A172 (cell line): ENCODE measurements at regions not wholly inside any gene's neighbourhood (a gene's known extent, or its start where the extent isn't known, plus 50 kb on each side); places are given as distances from the start of the nearest gene placed in this dataset.
A peak's percentile ranks its signal among the peaks of the same experiment; 100 is the strongest.
"Not testable (repeated sequence)": the region's sequence is repeated elsewhere in the genome, so short reads cannot be mapped to it uniquely, and the experiment has no call there.

Source experiments
- DNase-seq: peaks from one replicate; pipeline ENCODE4 v3.0.0-alpha.2; 2015; ENCODE audit warnings: low spot score

DNA sequence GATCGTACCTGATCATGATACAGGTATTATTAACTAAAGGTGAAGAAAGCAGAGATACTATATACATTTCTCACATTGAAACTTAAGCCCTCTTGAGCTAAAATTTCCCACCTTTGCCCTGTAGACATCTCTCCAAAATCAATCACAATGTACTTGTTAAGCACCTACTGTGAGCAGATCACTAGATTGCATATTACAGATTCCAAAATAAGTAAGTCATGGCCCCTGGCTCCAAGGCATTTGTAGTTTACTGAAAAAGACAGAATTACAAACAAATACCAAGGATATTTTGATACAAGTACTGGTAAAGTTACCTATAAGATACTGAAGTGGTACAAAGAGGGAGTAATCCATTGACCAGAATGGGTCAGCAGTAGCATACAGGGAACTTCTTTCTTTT, 455.3 kb downstream of the STK39 start:
- no peak for DNase-seq

GRCh38 chr2:167790781-167791450, 456.5 kb downstream of the STK39 start:
- no peak for DNase-seq

- DNase-seq = no peak
Observed at GRCh38 chr2:167790189-167790588, 457.2 kb downstream of the STK39 start.

DNA sequence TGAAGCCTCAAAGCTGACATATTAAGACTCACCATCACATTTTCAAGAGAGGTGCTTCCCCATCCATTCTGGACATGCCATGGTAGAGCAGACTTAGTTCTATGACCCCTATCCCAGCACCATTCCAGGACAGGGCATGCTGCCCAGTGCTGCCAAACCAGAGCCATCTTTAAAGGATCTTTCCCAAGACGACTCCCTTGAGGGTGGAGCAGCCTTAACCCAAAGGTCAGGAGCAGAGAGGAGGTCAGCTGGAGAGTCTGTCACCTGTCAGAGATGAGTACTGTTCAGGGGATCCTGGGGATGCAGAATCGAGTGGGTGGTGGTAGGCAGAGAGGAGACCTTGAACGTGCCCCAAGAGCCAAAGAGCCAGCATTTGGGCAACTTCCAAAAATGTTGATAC, 459.8 kb downstream of the STK39 start:
- no peak for DNase-seq

GRCh38 chr2:167787021-167787420, 460.4 kb downstream of the STK39 start:
- DNase-seq = no peak

- DNase-seq = no peak
Observed at GRCh38 chr2:167785606-167786216, 461.7 kb downstream of the STK39 start.

GRCh38 chr2:167784084-167784425, 463.3 kb downstream of the STK39 start:
- no peak for DNase-seq

DNA sequence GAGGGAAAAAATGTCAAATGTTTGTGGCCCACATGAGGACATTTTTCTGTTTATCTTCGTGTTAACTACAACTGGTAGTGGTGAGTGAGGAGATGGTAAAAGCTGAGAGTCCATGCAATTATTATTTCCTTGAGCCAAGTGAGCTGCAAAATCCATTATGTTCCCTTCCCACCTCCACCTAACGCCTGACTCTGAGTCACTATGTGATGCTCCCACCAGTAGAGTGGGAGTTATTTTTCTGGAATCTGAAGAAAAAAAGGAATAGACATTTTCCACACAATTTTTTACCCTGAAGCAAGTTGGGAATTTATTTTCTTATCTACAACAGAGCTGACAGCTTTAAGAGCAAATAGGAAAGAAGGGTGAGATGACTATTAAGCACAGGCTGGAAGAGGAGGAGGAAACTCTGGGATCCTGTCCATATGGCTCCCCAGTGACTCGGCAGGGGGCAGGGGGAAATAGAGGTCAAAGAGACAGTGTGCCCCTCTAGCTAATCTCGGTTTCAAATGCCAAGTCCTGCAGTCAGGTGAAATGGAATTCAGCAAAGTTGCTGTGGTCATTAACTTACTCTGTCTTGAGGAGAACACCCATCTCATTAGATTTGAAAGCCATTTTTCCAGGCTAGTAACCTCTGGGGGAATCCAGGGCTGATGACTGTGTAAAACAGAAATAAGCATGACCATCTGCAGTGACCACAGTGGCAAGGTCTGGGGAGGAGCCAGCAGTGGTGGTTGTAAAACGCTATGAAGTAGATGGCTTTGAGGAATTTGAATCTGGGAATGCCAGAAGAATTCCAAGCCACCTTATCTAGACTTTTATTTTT, 463.9 kb downstream of the STK39 start:
- DNase-seq = peak; percentile 96

DNA sequence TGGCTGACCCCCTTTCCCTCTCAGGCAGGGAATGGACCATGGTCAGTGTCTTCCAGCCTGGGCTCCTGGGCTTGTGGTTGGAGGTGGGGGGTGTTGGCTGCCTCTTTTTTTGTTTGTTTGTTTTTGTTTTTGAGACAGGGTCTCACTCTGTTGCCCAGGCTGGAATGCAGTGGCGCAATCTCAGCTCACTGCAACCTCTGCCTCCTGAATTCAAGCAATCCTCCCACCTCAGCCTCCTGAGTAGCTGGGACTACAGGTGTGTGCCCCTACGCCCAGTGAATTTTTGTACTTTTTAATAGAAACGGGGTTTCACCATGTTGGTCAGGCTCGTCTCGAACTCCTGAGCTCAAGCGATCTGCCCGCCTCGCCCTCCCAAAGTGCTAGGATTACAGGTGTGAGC, 465.8 kb downstream of the STK39 start:
- not testable (repeated sequence) for DNase-seq

GRCh38 chr2:167776359-167776758, 471.0 kb downstream of the STK39 start:
- no peak for DNase-seq

DNA sequence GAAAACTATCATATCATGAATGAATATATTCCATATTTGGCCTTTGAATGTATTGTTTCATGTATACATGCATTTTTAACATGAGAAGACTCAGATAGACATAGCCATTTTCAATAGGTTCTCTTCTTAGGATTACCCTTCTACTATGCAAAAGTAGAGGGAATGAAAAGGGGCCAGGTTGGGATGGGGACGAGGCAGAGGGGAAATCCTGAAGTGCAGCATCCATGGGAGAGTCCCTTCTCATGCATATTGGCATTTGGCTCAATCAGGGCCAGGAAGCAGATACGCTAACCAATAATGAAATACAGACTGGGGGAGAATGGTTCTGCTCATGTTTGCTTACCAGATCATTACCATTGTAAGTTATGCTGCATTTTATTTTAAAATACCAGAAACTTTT, 475.8 kb downstream of the STK39 start:
- no peak for DNase-seq

- no peak for DNase-seq
Observed at GRCh38 chr2:167769020-167769419, 478.4 kb downstream of the STK39 start.

DNA sequence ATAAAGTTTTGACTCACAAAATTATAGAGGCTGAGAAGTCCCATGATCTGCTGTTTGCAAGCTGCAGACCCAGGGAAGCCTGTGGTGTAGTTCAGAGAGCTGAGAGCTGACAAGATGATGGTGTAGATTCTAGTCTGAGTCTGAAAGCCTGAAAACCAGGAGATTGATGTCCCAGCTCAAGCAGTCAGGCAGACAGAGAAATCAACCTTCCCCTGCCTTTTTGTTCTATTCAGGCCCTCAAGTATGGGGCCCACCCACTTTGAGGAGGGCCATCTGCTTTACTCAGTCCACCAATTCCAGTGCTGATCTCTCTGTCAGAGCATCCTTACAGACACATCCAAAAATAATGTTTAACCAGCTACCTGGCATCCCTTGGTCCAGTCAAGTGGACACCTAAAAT, 479.6 kb downstream of the STK39 start:
- no peak for DNase-seq

GRCh38 chr2:167764772-167765341, 482.5 kb downstream of the STK39 start:
- DNase-seq = no peak

- no peak for DNase-seq
Observed at GRCh38 chr2:167761465-167762136, 485.8 kb downstream of the STK39 start.

DNA sequence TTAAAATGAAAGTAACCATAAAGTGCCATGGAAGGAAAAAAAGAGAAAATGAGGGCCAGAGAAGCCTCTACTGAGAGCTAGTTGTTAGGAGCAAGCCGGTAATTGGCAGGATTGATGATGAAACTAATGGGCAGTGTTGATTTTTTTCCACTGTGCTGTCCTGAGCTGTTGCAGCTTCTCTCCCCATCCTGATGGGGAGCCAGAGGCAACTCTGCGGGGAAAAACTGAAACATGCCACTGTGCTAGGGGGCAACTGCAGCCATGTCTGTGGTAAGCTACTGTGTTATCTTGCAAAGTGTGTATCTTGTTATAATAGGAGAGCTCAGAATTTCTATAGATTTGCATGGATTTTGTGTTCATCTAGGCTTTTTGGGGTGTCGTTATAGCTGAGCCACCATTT, 487.9 kb downstream of the STK39 start:
- DNase-seq = no peak

GRCh38 chr2:167758292-167758691, 489.1 kb downstream of the STK39 start:
- DNase-seq = no peak

- peak; percentile 42 for DNase-seq
Observed at GRCh38 chr2:167756446-167756845, 490.9 kb downstream of the STK39 start.

DNA sequence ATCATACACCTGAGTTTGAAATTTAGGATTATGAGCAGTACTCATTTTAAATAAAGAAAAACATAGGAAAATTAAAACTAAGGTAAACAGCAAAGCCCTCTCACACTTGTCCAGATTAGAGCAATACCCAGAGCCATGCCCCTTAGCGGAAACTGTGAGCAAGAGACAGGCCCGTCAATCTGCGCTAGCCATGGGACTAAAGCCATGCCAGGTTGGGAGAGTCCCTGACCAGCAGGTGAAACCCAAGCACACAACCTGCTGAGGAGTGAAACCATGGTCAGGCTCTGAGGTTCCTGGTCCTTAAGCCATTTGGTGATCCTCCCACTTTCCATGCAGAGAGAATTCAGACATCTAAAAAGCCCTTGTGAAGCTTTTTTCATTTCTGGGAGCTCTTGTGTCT, 494.3 kb downstream of the STK39 start:
- no peak for DNase-seq

GRCh38 chr2:167752734-167753133, 494.7 kb downstream of the STK39 start:
- no peak for DNase-seq

DNA sequence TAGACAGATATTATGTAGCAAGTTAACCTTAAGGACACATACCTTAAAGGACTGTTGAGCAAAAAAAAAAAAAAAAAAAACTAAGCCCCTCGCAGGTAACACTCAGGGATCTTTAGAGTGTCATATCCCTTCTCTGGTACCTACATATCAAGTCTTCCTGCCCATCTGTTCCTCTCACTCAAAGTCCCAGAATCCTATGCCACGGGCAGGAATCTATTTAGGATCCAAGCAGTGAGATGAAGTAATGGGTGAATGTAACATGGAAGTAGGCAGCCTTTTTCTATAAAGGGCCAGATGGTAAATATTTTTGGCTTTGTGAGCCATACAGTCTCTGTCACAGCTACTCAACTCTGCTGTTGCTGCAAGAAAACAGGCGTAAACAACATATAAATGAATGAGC, 496.7 kb downstream of the STK39 start:
- DNase-seq = no peak

DNA sequence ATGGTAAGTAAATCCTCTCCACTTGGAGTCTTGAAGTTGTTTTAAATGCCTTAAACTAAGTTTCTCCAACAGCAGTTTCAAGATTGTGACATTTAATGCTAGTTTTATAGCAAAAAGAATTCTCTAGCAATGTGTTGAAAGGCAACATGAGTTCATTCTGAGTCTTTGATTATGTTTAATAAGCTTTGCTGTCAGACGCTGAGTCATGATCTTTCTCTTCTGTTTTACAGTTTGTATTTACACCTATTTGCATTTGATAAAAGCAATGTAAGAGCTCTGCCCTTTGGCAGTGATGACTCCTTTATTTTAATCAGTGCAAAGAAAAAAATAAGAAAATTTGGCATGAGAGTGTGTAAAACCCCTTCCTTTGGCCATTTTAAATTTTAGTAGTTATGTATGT, 497.7 kb downstream of the STK39 start:
- DNase-seq = peak; percentile 2
